Gastroesophageal sphincter (tissue), 4 donors: ENCODE measurements at regions not wholly inside any gene's neighbourhood (a gene's known extent, or its start where the extent isn't known, plus 50 kb on each side); places are given as distances from the start of the nearest gene placed in this dataset.

Experiments used
- ATAC-seq: fragments of 150-250 bp; one replicate; pipeline ENCODE4 v1.9.1; 2016; ENCODE audit warnings: mild to moderate bottlenecking, moderate library complexity
- H3K27ac ChIP-seq, 4 donors: fragments of 200-600 bp; sonication (generic) in 3 of 4; 1 replicate in 3 of 4; 2 replicates in 1 of 4; pipeline ENCODE4 v1.5.1; 2016 to 2019
- H3K27me3 ChIP-seq: fragments of 200-600 bp; sonication (generic); one replicate; pipeline ENCODE4 v1.5.1; 2019
- H3K36me3 ChIP-seq, 2 donors: fragments of 200-600 bp; sonication (generic); one replicate each; pipeline ENCODE4 v1.5.1; 2019; ENCODE audit warnings: control low read depth in 1 of 2
- H3K4me1 ChIP-seq, 3 donors: fragments of 200-600 bp; sonication (generic); 1 replicate in 2 of 3; 2 replicates in 1 of 3; pipeline ENCODE4 v1.5.1; 2016 to 2019; ENCODE audit warnings: control low read depth in 2 of 3
- H3K4me3 ChIP-seq, 2 donors: fragments of 200-600 bp; sonication (generic); one replicate each; pipeline ENCODE4 v1.5.1; 2019; ENCODE audit warnings: mild to moderate bottlenecking in 1 of 2, moderate library complexity in 1 of 2
- H3K9me3 ChIP-seq, 3 donors: fragments of 200-600 bp; sonication (generic); one replicate each; pipeline ENCODE4 v1.5.1; 2017 to 2019; ENCODE audit warnings: control low read depth in 2 of 3
- EP300 ChIP-seq: sonication (generic); formaldehyde crosslinking; IDR thresholded peaks from one replicate; pipeline ENCODE4 v1.6.1; 2017; ENCODE audit warnings: antibody characterized with exemption, mild to moderate bottlenecking
- POLR2A ChIP-seq, 2 donors: fragments of 450-650 bp; IDR thresholded peaks; one replicate each; pipeline ENCODE4 v1.6.1; 2017; ENCODE audit warnings: antibody characterized with exemption in 2 of 2, mild to moderate bottlenecking in 2 of 2, moderate library complexity in 1 of 2
- POLR2AphosphoS5 ChIP-seq: sonication (generic); formaldehyde crosslinking; IDR thresholded peaks from one replicate; pipeline ENCODE4 v1.6.1; 2017; ENCODE audit warnings: antibody characterized with exemption
- WGBS, 2 donors: methylation state at CpG; one replicate each; pipeline ENCODE4 v1.1.5; 2018; ENCODE audit warnings: low coverage in 1 of 2; 5-methylcytosine and 5-hydroxymethylcytosine counted together
- TF ChIP-seq, protein P1 (sequence below), 4 experiments: fragments of 200-600 bp in 2 of 4; fragments of 450-650 bp in 2 of 4; sonication (generic) in 1 of 4; IDR thresholded peaks; one replicate each; pipeline ENCODE4 v1.5.1; 2017 to 2019; ENCODE audit warnings: antibody characterized with exemption in 4 of 4, mild to moderate bottlenecking in 2 of 4, moderate library complexity in 2 of 4

GRCh38 chr7:35482231-35482630, 212.7 kb downstream of the HERPUD2 start:
- TF ChIP-seq, protein P1, sequence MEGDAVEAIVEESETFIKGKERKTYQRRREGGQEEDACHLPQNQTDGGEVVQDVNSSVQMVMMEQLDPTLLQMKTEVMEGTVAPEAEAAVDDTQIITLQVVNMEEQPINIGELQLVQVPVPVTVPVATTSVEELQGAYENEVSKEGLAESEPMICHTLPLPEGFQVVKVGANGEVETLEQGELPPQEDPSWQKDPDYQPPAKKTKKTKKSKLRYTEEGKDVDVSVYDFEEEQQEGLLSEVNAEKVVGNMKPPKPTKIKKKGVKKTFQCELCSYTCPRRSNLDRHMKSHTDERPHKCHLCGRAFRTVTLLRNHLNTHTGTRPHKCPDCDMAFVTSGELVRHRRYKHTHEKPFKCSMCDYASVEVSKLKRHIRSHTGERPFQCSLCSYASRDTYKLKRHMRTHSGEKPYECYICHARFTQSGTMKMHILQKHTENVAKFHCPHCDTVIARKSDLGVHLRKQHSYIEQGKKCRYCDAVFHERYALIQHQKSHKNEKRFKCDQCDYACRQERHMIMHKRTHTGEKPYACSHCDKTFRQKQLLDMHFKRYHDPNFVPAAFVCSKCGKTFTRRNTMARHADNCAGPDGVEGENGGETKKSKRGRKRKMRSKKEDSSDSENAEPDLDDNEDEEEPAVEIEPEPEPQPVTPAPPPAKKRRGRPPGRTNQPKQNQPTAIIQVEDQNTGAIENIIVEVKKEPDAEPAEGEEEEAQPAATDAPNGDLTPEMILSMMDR (IDR thresholded peaks at IDR 0.05), result no peak
- no peak for TF ChIP-seq EP300
- TF ChIP-seq POLR2AphosphoS5, result no peak
- no peak for TF ChIP-seq POLR2A (IDR thresholded peaks at IDR 0.05)
- no peaks in the 10 kb centered on the region for H3K27me3 ChIP-seq
- peaks cover 0 to 9% (median 0%) of the 10 kb centered on the region in 3 donors for H3K9me3 ChIP-seq
- ATAC-seq, result no peak
- H3K36me3 ChIP-seq, result no peaks in the 10 kb centered on the region
- 86 to 92% methylated on average over 4 of the region's 5 CpGs for WGBS, 2 donors
- no peak overlapping the region for H3K4me3 ChIP-seq
- H3K27ac ChIP-seq, result no peak overlapping the region
- no peaks in the 10 kb centered on the region for H3K4me1 ChIP-seq

DNA sequence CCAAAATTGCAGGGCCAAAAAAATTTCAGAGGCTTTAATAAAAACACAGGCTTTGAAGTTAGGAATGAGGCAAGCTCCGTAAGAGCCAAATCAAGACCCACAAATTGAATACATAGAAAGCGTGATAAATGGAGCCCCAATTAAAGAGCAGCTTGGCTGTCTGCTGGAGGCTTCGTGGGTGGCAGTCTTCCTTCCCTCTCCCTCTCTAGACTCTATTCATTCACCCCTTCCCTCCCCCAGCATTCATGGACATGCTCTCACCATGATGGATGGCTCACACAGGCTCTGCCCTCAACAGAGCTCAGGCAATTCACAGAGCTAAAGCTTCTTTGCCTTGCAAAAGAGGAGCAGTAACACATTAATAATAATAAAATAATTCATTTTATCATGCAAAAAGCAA, 214.1 kb downstream of the HERPUD2 start:
- no peaks in the 10 kb centered on the region for H3K27me3 ChIP-seq
- peaks cover 0 to 11% (median 0%) of the 10 kb centered on the region in 3 donors for H3K9me3 ChIP-seq
- TF ChIP-seq, protein P1 (IDR thresholded peaks at IDR 0.05), result no peak
- no peak for TF ChIP-seq POLR2A (IDR thresholded peaks at IDR 0.05)
- TF ChIP-seq POLR2AphosphoS5, result no peak
- TF ChIP-seq EP300, result no peak
- no peaks in the 10 kb centered on the region for H3K4me1 ChIP-seq
- WGBS, 2 donors, result 37 to 86% methylated on average over 1 to 3 of the region's 3 CpGs
- no peak overlapping the region for H3K27ac ChIP-seq
- no peaks in the 10 kb centered on the region for H3K36me3 ChIP-seq
- ATAC-seq, result no peak
- no peak overlapping the region for H3K4me3 ChIP-seq

DNA sequence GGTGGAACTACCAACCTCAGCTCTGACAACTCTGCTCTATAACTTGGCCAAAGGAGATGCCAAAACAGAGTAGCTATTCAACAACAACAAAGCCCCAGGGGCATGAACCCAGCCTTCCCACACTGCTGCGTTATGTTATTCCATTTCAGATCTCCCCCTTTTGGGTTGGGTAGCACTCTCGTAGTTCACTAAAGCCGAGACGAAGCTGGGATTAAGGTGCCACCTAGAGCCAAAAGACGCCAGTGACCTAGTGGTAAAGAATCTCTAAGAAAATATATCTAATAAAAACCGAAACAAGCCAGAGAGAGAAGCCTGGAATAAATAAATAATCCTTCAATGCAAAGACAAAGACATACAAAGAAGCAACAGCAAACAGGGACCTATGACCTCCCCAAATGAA, 217.3 kb downstream of the HERPUD2 start:
- peaks cover 0 to 11% (median 0%) of the 10 kb centered on the region in 3 donors for H3K9me3 ChIP-seq
- 55 to 72% methylated on average over 4 to 5 of the region's 6 CpGs for WGBS, 2 donors
- ATAC-seq, result no peak

GRCh38 chr7:35474100-35474499, 220.2 kb upstream of the TBX20 start:
- Histone ChIP-seq H3K4me3 (no peak overlapping the region), H3K4me1 (no peaks in the 10 kb centered on the region), H3K9me3 (peaks cover 0 to 11% (median 0%) of the 10 kb centered on the region in 3 donors), H3K27ac (no peak overlapping the region), H3K36me3 (no peaks in the 10 kb centered on the region), H3K27me3 (no peaks in the 10 kb centered on the region)
- ATAC-seq, result no peak
- TF ChIP-seq POLR2AphosphoS5 (no peak), EP300 (no peak), POLR2A (IDR thresholded peaks at IDR 0.05) (no peak)
- TF ChIP-seq, protein P1 (IDR thresholded peaks at IDR 0.05), result no peak
- 63% methylated on average over 1 of the region's 1 CpG; no CpG with 5 or more reads in 1 of the 2 donors for WGBS, 2 donors

More for the DNA sequence above, 217.3 kb downstream of the HERPUD2 start:
- H3K27me3 ChIP-seq, result no peaks in the 10 kb centered on the region
- H3K27ac ChIP-seq, result no peak overlapping the region
- TF ChIP-seq EP300 (no peak), POLR2A (IDR thresholded peaks at IDR 0.05) (no peak), POLR2AphosphoS5 (no peak)
- TF ChIP-seq, protein P1 (IDR thresholded peaks at IDR 0.05), result no peak
- no peaks in the 10 kb centered on the region for H3K36me3 ChIP-seq
- no peaks in the 10 kb centered on the region for H3K4me1 ChIP-seq
- H3K4me3 ChIP-seq, result no peak overlapping the region

DNA sequence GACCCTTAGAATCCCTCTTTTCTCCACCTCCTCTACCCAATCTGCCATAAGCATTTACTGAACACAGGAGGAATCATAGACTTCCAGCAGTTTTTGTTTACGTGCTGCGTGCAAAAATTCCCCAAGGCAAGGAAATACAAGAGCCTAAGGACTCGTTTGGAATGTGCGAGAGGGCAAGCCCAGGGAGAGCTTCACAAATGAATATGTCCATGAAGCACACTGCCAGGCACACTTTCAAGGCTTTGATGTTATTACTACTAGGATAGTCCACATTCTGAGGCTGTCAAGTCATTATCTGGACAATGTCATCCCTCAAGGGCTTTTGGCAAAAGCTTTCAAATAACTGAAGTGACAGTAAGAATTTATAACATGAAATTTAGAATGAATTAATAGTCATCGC, 214.7 kb upstream of the TBX20 start:
- TF ChIP-seq, protein P1 (IDR thresholded peaks at IDR 0.05), result no peak
- TF ChIP-seq EP300 (no peak), POLR2A (IDR thresholded peaks at IDR 0.05) (no peak), POLR2AphosphoS5 (no peak)
- WGBS, 2 donors, result 59 to 88% methylated on average over 1 to 5 of the region's 5 CpGs
- H3K27ac ChIP-seq, result no peak overlapping the region
- no peaks in the 10 kb centered on the region for H3K4me1 ChIP-seq
- H3K9me3 ChIP-seq, result no peaks in the 10 kb centered on the region
- ATAC-seq, result no peak
- H3K27me3 ChIP-seq, result peaks cover 11% of the 10 kb centered on the region
- no peaks in the 10 kb centered on the region for H3K36me3 ChIP-seq
- no peak overlapping the region for H3K4me3 ChIP-seq
